GM18498 (cell line): ENCODE measurements at regions not wholly inside any gene's neighbourhood (a gene's known extent, or its start where the extent isn't known, plus 50 kb on each side); places are given as distances from the start of the nearest gene placed in this dataset.
A peak's percentile ranks its signal among the peaks of the same experiment; 100 is the strongest.

Experiments
- ATAC-seq: cut with Tn5 transposase; IDR thresholded peaks from one replicate; pipeline ENCODE4 v1.9.1; 2021; ENCODE audit warnings: mild to moderate bottlenecking, moderate library complexity; ENCODE audit not compliant: unreplicated experiment

GRCh38 chr10:91127341-91128082, 93.0 kb upstream of the PCGF5 start:
- ATAC-seq, result no peak

- no peak for ATAC-seq
Measured at GRCh38 chr10:91135113-91135512, 85.3 kb upstream of the PCGF5 start.

GRCh38 chr10:91137011-91137643, 83.3 kb upstream of the PCGF5 start:
- no peak for ATAC-seq

- no peak for ATAC-seq
Measured at GRCh38 chr10:91137822-91138221, 82.6 kb upstream of the PCGF5 start.

GRCh38 chr10:91140995-91141549, 79.4 kb upstream of the PCGF5 start:
- no peak for ATAC-seq

GRCh38 chr10:91144961-91145360, 75.5 kb upstream of the PCGF5 start:
- ATAC-seq, result no peak

- no peak for ATAC-seq
Measured at GRCh38 chr10:91146146-91146545, 74.3 kb upstream of the PCGF5 start.

DNA sequence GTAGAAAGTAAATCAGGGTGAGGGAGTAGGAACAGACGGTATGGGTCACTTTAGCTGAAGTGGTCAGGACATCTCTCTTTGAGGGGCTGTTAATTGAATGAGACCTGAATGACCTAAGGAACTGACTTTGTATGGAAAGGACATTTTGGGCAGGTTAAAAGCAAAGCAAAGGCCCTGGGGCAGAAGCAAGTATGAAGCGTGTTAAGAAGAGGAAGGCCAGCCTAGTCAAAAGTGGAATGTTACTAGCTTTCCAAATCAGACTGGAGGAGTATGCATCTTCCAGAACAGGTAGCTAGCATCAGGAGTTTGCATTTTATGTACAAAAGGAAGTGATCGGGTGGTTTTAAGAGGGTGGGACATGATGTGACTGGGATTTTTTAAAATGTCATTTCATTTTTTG, 70.9 kb upstream of the PCGF5 start:
- ATAC-seq, result no peak

DNA sequence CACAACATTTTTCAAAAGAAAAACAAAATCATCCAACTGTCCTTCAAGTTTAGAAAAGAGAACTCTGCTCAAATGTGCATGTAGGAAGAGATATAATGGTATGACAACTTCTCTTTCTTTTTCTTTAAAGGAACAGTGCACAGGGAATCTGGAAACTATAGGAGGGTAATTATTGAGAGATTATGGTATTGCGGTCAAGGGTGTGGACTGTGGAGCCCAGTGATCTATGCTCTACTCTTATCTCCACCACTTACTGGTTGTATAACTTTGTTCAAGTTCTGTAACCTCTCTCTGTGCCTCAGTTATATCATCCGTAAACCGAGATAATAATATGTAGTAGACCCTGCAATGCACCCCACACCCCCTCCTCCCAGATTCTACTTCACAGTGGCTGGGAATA, 69.8 kb upstream of the PCGF5 start:
- no peak for ATAC-seq

DNA sequence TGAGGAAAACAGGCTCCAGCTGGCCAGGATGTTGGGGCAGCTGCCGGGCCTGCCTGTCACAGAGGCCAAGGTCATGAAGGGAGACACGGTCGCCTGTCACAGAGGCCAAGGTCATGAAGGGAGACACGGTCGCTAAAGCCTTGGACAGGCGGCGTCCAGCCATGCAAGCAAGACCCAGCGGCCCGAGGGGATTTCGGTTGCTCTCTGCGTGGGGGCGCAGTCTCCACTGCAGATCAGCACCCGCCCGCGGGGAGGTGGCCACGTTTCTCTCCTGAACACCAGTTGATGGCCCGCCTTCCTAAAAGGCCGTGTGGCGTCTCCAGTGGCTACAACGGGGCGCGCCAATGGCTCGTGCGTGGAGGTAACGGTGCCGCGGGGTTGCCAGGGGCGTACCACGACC, 67.0 kb upstream of the PCGF5 start:
- no peak for ATAC-seq

DNA sequence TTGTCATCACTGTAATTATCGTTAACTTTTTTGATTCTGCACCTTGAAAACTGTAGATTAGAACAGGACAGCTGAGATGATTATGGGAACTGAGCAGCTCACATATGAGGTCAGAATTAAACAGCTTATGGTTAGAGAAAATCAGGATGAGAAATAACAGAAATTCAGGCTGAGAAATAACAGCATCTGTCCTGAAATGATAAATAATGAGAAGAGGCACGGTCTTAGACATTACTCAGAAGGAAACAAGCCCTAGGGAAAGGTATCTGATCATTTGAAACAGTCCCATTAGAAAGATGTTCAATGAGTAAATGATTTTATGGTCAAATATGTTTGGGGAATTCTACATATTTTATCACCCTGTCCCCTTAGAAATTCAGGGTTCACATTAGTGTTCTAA, 65.6 kb upstream of the PCGF5 start:
- no peak for ATAC-seq

DNA sequence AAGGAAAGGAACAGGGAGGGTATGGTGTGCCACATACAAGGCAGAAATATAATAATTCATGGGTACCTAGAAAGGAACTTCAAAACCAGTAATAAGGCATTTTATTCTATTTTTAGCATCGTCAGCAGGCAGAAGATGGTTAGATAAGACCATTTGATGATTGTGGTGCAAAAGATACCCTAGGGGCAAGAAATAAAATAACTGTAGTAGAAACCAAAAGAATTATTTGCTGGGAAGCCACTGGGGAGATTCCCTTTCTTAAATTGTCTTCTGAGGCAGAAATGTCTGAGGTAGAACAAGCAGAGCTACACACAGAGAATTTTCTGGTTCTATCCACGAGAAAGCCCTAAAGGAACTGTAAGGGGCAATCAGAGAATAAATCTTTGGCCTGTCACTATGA, 64.3 kb upstream of the PCGF5 start:
- ATAC-seq, result no peak

GRCh38 chr10:91159254-91159783, 61.1 kb upstream of the PCGF5 start:
- no peak for ATAC-seq

GRCh38 chr10:91162050-91162494, 58.4 kb upstream of the PCGF5 start:
- no peak for ATAC-seq

- peak; percentile 70 for ATAC-seq
Measured at GRCh38 chr10:91162495-91163268, 57.8 kb upstream of the PCGF5 start.

DNA sequence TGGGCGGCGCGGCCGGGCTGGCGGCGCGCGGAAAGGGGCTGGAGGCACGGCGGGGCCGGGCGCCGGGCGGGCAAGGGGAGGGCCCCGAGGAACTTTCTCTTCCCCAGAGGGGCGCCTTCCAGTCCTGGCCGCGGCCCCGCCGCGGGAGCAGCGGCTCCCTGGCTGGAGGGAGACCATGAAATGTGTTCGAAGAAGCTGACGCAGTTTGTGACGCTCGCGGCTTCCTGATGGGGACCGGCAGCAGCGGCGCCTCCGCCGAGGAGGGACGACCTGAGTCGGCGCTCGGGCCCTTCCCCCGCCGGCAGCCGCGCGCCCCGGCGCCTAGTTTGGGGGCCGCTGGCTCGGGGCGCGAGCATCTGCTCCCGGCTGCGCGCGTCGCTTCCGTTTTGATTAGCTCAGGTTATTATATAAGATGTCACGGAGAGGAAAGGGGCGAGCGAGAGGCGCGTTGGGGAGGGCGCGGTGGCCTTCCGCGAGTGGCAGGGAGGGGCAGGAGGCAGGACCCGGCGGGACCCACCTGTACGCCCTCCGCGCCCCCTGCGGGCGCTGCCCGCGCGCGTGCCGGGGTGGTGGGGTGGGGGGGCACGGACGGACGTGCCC, 57.1 kb upstream of the PCGF5 start:
- peak; percentile 52 for ATAC-seq

- ATAC-seq, result peak; percentile 21
Measured at GRCh38 chr10:91163869-91164474, 56.5 kb upstream of the PCGF5 start.

DNA sequence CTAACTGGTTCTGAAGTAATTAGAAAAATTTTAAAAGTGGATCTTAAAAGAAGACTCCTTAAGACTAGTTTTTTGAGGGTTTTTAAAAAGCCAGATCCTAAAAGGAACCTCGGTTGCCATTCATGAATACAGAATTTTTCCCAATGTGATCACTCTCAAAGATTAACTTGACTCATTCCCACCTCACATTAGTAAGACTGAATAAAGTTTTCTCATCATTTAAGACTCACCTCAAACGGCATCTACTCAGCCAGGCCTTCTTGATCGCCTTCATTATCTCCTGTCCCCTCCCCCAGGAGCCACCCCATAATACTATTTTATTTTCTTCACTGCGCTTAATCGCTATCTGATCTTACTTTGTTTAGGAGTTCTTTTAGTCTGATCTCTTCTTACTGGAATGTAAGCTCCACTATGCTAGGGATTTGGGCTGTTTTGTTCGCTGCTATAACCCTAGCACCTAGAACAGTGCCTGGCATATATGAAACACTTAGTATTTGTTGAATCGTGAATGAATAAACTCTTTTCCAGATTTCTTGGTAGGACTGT, 55.9 kb upstream of the PCGF5 start:
- ATAC-seq, result no peak

DNA sequence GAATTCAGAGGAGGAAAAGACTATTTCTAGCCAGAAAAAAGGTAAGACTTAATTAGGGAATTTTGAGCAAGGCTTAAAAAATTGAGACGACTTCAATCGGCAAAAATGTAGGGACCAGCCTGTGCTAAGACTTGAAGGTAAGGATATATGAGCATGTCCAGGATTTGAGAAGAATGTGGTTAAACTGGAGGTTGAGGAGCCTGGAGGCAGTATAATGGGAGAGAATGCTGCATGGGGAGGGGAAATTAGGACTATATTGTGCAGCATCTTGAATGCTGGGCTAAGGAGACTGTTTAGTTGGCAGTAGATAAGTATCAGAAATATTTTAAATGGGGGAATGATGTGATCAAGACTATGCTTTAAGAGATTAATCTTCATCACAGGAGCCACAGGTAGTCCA, 53.1 kb upstream of the PCGF5 start:
- no peak for ATAC-seq

- no peak for ATAC-seq
Measured at GRCh38 chr10:91170418-91170817, 50.0 kb upstream of the PCGF5 start.
